ENCODE measurements at regions not wholly inside any gene's neighbourhood (a gene's known extent, or its start where the extent isn't known, plus 50 kb on each side); places are given as distances from the start of the nearest gene placed in this dataset.

GRCh38 chr6:113050010-113050858 is 703.1 kb downstream of the RFPL4B start:
- DNase-seq (ENCODE audit: low spot score), result no peak
- no peaks in the 10 kb centered on the region for H3K9me3 ChIP-seq
- TF ChIP-seq CTCF (IDR thresholded peaks at IDR 0.05), result no peak
- H3K27me3 ChIP-seq, result no peaks in the 10 kb centered on the region
- H3K4me3 ChIP-seq, result no peak overlapping the region
- H3K27ac ChIP-seq, result no peak overlapping the region
- no peaks in the 10 kb centered on the region for H3K4me1 ChIP-seq
- no peaks in the 10 kb centered on the region for H3K36me3 ChIP-seq

- H3K27ac ChIP-seq, result no peak overlapping the region
- no peak for DNase-seq (ENCODE audit: low spot score)
- H3K9me3 ChIP-seq, result peaks cover 0 to 3% of the 10 kb centered on the region in 2 donors
- no peak overlapping the region for H3K4me3 ChIP-seq
- no peaks in the 10 kb centered on the region for H3K27me3 ChIP-seq
- H3K4me1 ChIP-seq, result no peaks in the 10 kb centered on the region
- H3K36me3 ChIP-seq, result no peaks in the 10 kb centered on the region
- TF ChIP-seq CTCF (IDR thresholded peaks at IDR 0.05), result no peak
Measured at GRCh38 chr6:113050979-113051378, 703.8 kb downstream of the RFPL4B start.

GRCh38 chr6:113052506-113052905 is 705.4 kb downstream of the RFPL4B start:
- no peak for DNase-seq (ENCODE audit: low spot score)
- no peak overlapping the region for H3K4me3 ChIP-seq
- no peaks in the 10 kb centered on the region for H3K27me3 ChIP-seq
- H3K27ac ChIP-seq, result no peak overlapping the region
- H3K9me3 ChIP-seq, result peaks cover 0 to 7% of the 10 kb centered on the region in 2 donors
- H3K36me3 ChIP-seq, result no peaks in the 10 kb centered on the region
- TF ChIP-seq CTCF (IDR thresholded peaks at IDR 0.05), result no peak
- no peaks in the 10 kb centered on the region for H3K4me1 ChIP-seq

- Histone ChIP-seq H3K27me3 (no peaks in the 10 kb centered on the region), H3K27ac (no peak overlapping the region), H3K9me3 (peaks cover 0 to 7% of the 10 kb centered on the region in 2 donors), H3K4me1 (no peaks in the 10 kb centered on the region), H3K36me3 (no peaks in the 10 kb centered on the region), H3K4me3 (no peak overlapping the region)
- TF ChIP-seq CTCF (IDR thresholded peaks at IDR 0.05), result no peak
- no peak for DNase-seq (ENCODE audit: low spot score)
Measured at GRCh38 chr6:113055061-113055460, 707.9 kb downstream of the RFPL4B start.

GRCh38 chr6:113055998-113056397 is 708.9 kb downstream of the RFPL4B start:
- no peak overlapping the region for H3K27ac ChIP-seq
- DNase-seq (ENCODE audit: low spot score), result no peak
- TF ChIP-seq CTCF (IDR thresholded peaks at IDR 0.05), result no peak
- H3K4me1 ChIP-seq, result no peaks in the 10 kb centered on the region
- H3K9me3 ChIP-seq, result peaks cover 0 to 7% of the 10 kb centered on the region in 2 donors
- H3K4me3 ChIP-seq, result no peak overlapping the region
- H3K36me3 ChIP-seq, result no peaks in the 10 kb centered on the region
- no peaks in the 10 kb centered on the region for H3K27me3 ChIP-seq
